Thyroid gland (tissue), 4 donors: ENCODE measurements at regions not wholly inside any gene's neighbourhood (a gene's known extent, or its start where the extent isn't known, plus 50 kb on each side); places are given as distances from the start of the nearest gene placed in this dataset.

Experiments used
- DNase-seq, 2 donors: peaks; one replicate each; pipeline ENCODE4 v3.0.0-alpha.2; 2019
- H3K27ac ChIP-seq, 3 donors: fragments of 200-600 bp; sonication (generic); 1 replicate in 2 of 3; 2 replicates in 1 of 3; pipeline ENCODE4 v1.5.1; 2016 to 2019; ENCODE audit warnings: mild to moderate bottlenecking in 1 of 3, moderate library complexity in 1 of 3
- H3K27me3 ChIP-seq: fragments of 200-600 bp; sonication (generic); one replicate; pipeline ENCODE4 v1.5.1; 2019
- H3K36me3 ChIP-seq, 2 donors: fragments of 200-600 bp; sonication (generic); one replicate each; pipeline ENCODE4 v1.5.1; 2016 to 2019
- H3K4me1 ChIP-seq, 2 donors: fragments of 200-600 bp; sonication (generic); one replicate each; pipeline ENCODE4 v1.5.1; 2017 to 2019
- H3K4me3 ChIP-seq, 3 donors: fragments of 200-600 bp; sonication (generic); replicated peaks in 1 of 3; 1 replicate in 2 of 3; 2 replicates in 1 of 3; pipeline ENCODE4 v1.5.1; 2016; ENCODE audit warnings: mild to moderate bottlenecking in 1 of 3
- H3K9me3 ChIP-seq: fragments of 200-600 bp; sonication (generic); one replicate; pipeline ENCODE4 v1.5.1; 2017
- CTCF ChIP-seq, 6 experiments: fragments of 200-600 bp in 3 of 6; fragments of 450-650 bp in 3 of 6; sonication (generic) in 3 of 6; IDR thresholded peaks; one replicate each; pipeline ENCODE4 v1.5.1; 2016 to 2019; ENCODE audit warnings: antibody characterized with exemption in 6 of 6, mild to moderate bottlenecking in 2 of 6, inconsistent platforms in 1 of 6, moderate library complexity in 1 of 6
- POLR2A ChIP-seq, 2 donors: fragments of 450-650 bp; IDR thresholded peaks; one replicate each; pipeline ENCODE4 v1.6.1; 2017; ENCODE audit warnings: antibody characterized with exemption in 2 of 2, mild to moderate bottlenecking in 2 of 2, moderate library complexity in 1 of 2
- WGBS, 2 donors: methylation state at CpG; one replicate each; pipeline ENCODE4 v1.1.5; 2017; 5-methylcytosine and 5-hydroxymethylcytosine counted together
- intact Hi-C: fragments of 100-400 bp; cut with DNase I; formaldehyde crosslinking; loops from one replicate; pipeline ENCODE4 v1.15.1; 2023

- DNase-seq = no peak
- Histone ChIP-seq H3K27me3 (no peaks in the 10 kb centered on the region), H3K9me3 (no peaks in the 10 kb centered on the region), H3K27ac (no peak overlapping the region), H3K4me3 (no peak overlapping the region), H3K4me1 (no peaks in the 10 kb centered on the region), H3K36me3 (no peaks in the 10 kb centered on the region)
- 87 to 92% methylated on average over 3 of the region's 3 CpGs for WGBS, 2 donors
- TF ChIP-seq POLR2A (IDR thresholded peaks at IDR 0.05) (no peak), CTCF (IDR thresholded peaks at IDR 0.05) (no peak)
- intact Hi-C loops = no loop called here
Observed at GRCh38 chr3:145383416-145383815, 777.6 kb downstream of the PLOD2 start.

DNA sequence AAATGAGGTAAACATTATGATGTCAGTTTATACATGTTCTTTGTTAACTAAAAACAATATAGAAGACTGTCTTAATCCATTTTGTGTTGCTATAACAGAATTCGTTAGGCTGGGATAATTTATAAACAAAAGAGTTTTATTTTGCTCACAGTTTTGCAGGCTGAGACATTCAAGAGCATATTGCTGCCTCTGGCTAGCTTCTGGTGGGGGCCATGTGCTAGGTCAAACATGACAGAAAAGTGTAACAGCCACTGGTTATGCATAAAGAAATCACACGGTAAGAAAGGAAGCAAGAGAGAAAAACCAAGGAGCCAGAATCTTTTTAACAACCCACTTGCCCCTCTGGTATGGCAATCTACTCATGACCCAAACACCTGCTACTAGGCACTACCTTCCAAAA lies 776.7 kb downstream of the PLOD2 start:
- no peak for TF ChIP-seq CTCF (IDR thresholded peaks at IDR 0.05)
- no peak for TF ChIP-seq POLR2A (IDR thresholded peaks at IDR 0.05)
- H3K4me1 ChIP-seq = no peaks in the 10 kb centered on the region
- 68 to 70% methylated on average over 2 of the region's 2 CpGs for WGBS, 2 donors
- no peak overlapping the region for H3K27ac ChIP-seq
- H3K4me3 ChIP-seq = no peak overlapping the region
- H3K36me3 ChIP-seq = no peaks in the 10 kb centered on the region
- no peaks in the 10 kb centered on the region for H3K9me3 ChIP-seq
- no peaks in the 10 kb centered on the region for H3K27me3 ChIP-seq
- DNase-seq = no peak
- intact Hi-C loops = no loop called here

DNA sequence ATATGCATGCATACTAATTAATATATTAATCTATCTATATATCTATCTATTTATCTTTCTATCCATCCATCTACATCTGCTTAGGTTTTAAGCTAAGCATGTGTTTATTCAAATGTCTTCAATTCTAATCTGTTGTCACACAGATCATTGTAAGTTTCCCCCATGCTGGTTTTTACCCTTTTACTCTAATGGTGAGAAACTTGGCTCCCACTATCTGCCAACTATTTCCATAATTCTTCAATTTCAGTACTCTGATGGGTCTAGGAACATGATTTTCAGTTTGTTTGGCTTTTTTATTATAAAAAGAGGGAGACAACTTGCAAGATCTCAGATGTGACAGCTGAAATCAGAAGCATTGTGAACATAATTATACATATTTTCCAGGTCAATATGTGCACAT lies 773.8 kb downstream of the PLOD2 start:
- Histone ChIP-seq H3K27ac (no peak overlapping the region), H3K9me3 (no peaks in the 10 kb centered on the region), H3K36me3 (no peaks in the 10 kb centered on the region), H3K27me3 (no peaks in the 10 kb centered on the region), H3K4me3 (no peak overlapping the region), H3K4me1 (no peaks in the 10 kb centered on the region)
- intact Hi-C loops = no loop called here
- no peak for DNase-seq
- no peak for TF ChIP-seq POLR2A (IDR thresholded peaks at IDR 0.05)
- TF ChIP-seq CTCF (IDR thresholded peaks at IDR 0.05) = no peak

DNA sequence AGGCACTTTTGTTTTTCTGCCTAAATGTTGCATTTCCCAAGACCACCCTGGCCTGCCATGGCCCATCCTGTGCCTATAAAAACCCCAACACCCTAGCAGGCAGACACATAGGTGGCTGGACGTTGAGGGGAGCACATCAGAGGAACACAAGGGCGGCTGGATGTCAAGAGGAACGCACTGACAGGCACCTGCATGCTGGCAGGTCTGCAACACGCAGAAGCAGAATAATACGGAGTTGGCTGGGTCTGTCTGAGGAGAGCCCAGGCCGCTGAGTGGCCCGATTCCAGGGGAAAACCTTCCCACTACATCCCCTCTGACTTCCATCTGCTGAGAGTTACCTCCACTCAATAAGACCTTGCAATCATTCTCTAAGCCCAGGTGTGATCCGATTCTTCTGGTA lies 765.6 kb downstream of the PLOD2 start:
- Histone ChIP-seq H3K4me3 (no peak overlapping the region), H3K4me1 (no peaks in the 10 kb centered on the region), H3K9me3 (no peaks in the 10 kb centered on the region), H3K27ac (no peak overlapping the region), H3K27me3 (no peaks in the 10 kb centered on the region), H3K36me3 (no peaks in the 10 kb centered on the region)
- 94 to 98% methylated on average over 8 of the region's 8 CpGs for WGBS, 2 donors
- no peak for DNase-seq
- intact Hi-C loops = no loop called here
- TF ChIP-seq CTCF (IDR thresholded peaks at IDR 0.05) (no peak), POLR2A (IDR thresholded peaks at IDR 0.05) (no peak)

DNA sequence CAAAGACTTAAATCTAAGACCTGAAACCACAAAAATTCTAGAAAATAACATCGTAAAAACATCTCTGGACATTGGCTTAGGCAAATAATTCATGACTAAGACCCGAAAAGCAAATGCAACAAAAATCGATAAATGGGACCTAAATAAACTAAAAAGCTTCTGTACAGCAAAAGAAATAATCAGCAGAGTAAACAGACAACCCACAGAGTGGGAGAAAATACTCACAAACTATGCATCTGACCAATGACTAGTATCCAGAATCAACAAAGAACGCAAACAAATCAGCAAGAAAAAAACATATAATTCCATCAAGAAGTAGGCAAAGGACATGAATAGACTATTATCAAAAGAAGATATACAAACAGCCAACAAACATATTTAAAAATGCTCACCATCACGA lies 749.4 kb downstream of the PLOD2 start:
- Histone ChIP-seq H3K36me3 (no peaks in the 10 kb centered on the region), H3K4me3 (no peak overlapping the region), H3K27ac (no peak overlapping the region), H3K9me3 (no peaks in the 10 kb centered on the region), H3K4me1 (no peaks in the 10 kb centered on the region), H3K27me3 (no peaks in the 10 kb centered on the region)
- 70 to 71% methylated on average over 5 of the region's 5 CpGs for WGBS, 2 donors
- no peak for DNase-seq
- TF ChIP-seq CTCF (IDR thresholded peaks at IDR 0.05) = no peak
- no peak for TF ChIP-seq POLR2A (IDR thresholded peaks at IDR 0.05)
- intact Hi-C loops = no loop called here
